Keratinocyte (primary cell): ENCODE measurements at regions not wholly inside any gene's neighbourhood (a gene's known extent, or its start where the extent isn't known, plus 50 kb on each side); places are given as distances from the start of the nearest gene placed in this dataset.

Experiments
- DNase-seq: peaks from one replicate; pipeline ENCODE4 v3.0.0-alpha.2; 2011; ENCODE audit warnings: low read depth, missing footprints, low spot score
- FAIRE-seq: peaks from 2 replicates; lab custom pipeline; 2011; peaks lifted over from hg19 to GRCh38; lab: Jason Lieb, UNC
- H2AFZ ChIP-seq: 2 replicates; pipeline ENCODE4 v1.6.0; 2012; ENCODE audit warnings: low read length, control low read depth, inconsistent platforms; ENCODE audit not compliant: control insufficient read depth
- H3K27ac ChIP-seq: 2 replicates; pipeline ENCODE4 v1.5.1; 2011; ENCODE audit warnings: low read length; ENCODE audit not compliant: control insufficient read depth, insufficient read depth
- H3K27me3 ChIP-seq: 3 replicates; pipeline ENCODE4 v1.6.0; 2011; ENCODE audit warnings: low read length; ENCODE audit not compliant: control insufficient read depth, insufficient read depth; ENCODE audit errors: extremely low read depth
- H3K36me3 ChIP-seq, 2 experiments: 2 replicates in 1 of 2; 3 replicates in 1 of 2; pipeline ENCODE4 v1.5.1; 2011; ENCODE audit warnings: low read length in 2 of 2, mild to moderate bottlenecking in 1 of 2; ENCODE audit not compliant: control insufficient read depth in 2 of 2, insufficient read depth in 2 of 2; ENCODE audit errors: extremely low read depth in 1 of 2
- H3K4me1 ChIP-seq: 3 replicates; pipeline ENCODE4 v1.5.1; 2011; ENCODE audit warnings: low read length; ENCODE audit not compliant: control insufficient read depth, insufficient read depth; ENCODE audit errors: extremely low read depth
- H3K4me2 ChIP-seq: 3 replicates; pipeline ENCODE4 v1.6.0; 2011; ENCODE audit warnings: low read depth, low read length; ENCODE audit not compliant: control insufficient read depth, insufficient read depth; ENCODE audit errors: extremely low read depth
- H3K4me3 ChIP-seq, 3 experiments: fragments of 200-600 bp in 1 of 3; sonication (generic) in 1 of 3; 2 replicates in 2 of 3; 3 replicates in 1 of 3; pipeline ENCODE4 v1.5.1; 2011 to 2016; ENCODE audit warnings: low read length in 3 of 3, mild to moderate bottlenecking in 3 of 3, control low read depth in 2 of 3, inconsistent platforms in 1 of 3, low read depth in 1 of 3, mixed read lengths in 1 of 3, mixed run types in 1 of 3, moderate library complexity in 1 of 3; ENCODE audit not compliant: control insufficient read depth in 2 of 3, insufficient read depth in 2 of 3; ENCODE audit errors: extremely low read depth in 1 of 3
- H3K79me2 ChIP-seq: 2 replicates; pipeline ENCODE4 v1.6.0; 2012; ENCODE audit warnings: low read length; ENCODE audit not compliant: control insufficient read depth, insufficient read depth
- H3K9ac ChIP-seq: 3 replicates; pipeline ENCODE4 v1.6.0; 2011; ENCODE audit warnings: low read length; ENCODE audit not compliant: control insufficient read depth, insufficient read depth; ENCODE audit errors: extremely low read depth
- H3K9me1 ChIP-seq: 3 replicates; pipeline ENCODE4 v1.6.0; 2011; ENCODE audit warnings: low read length; ENCODE audit not compliant: control insufficient read depth, insufficient read depth; ENCODE audit errors: extremely low read depth
- H3K9me3 ChIP-seq: 2 replicates; pipeline ENCODE4 v1.5.1; 2012; ENCODE audit warnings: low read depth, low read length; ENCODE audit not compliant: control insufficient read depth
- H4K20me1 ChIP-seq: 3 replicates; pipeline ENCODE4 v1.6.0; 2011; ENCODE audit warnings: low read length; ENCODE audit not compliant: control insufficient read depth, insufficient read depth; ENCODE audit errors: extremely low read depth
- EZH2 ChIP-seq: IDR thresholded peaks from one replicate; pipeline ENCODE4 v1.6.1; 2012; ENCODE audit warnings: inconsistent platforms, mild to moderate bottlenecking, low read length, moderate library complexity
- dilution Hi-C: fragments of 300-500 bp; cut with MboI; formaldehyde crosslinking; loops from one replicate; pipeline ENCODE4 v1.7.0; 2020; ENCODE audit warnings: low sequenced_read_pairs; ENCODE audit not compliant: extremely low pct_ligation_motif_present
- TF ChIP-seq, protein P1 (sequence below), 3 experiments: IDR thresholded peaks in 1 of 3; conservative IDR thresholded peaks in 1 of 3; optimal IDR thresholded peaks in 1 of 3; 2 replicates in 2 of 3; 3 replicates in 1 of 3; pipeline versions ENCODE3 to v1.5.1; 2011; ENCODE audit warnings: low read length in 3 of 3, mild to moderate bottlenecking in 3 of 3, moderate library complexity in 2 of 3, control low read depth in 1 of 3, inconsistent platforms in 1 of 3; ENCODE audit not compliant: insufficient read depth in 2 of 3; ENCODE audit errors: extremely low read depth in 1 of 3

DNA sequence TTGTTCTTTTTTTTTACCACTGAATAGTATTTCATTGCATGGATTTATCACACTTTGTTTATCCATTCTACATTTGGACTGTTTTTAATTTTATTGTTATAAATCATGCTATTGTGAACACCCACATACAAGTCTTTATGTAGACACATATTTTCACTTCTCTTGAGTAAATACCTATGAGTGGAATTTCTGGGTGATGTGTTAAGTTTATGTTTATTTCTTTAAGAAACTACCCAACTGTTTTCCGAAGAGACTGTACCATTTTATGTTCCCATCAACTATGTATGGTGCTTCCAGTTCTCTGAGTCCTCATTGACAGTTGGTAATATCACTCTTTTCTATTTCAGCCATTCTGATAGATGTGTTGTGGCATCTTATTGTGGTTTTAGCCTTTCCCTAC lies 54.0 kb downstream of the RIN2 start:
- Histone ChIP-seq H3K27me3 (no peaks in the 10 kb centered on the region), H3K36me3 (no peaks in the 10 kb centered on the region), H3K9me1 (no peaks in the 10 kb centered on the region), H3K4me3 (no peak overlapping the region), H3K79me2 (no peaks in the 10 kb centered on the region), H4K20me1 (no peaks in the 10 kb centered on the region), H3K9me3 (no peaks in the 10 kb centered on the region), H3K9ac (no peak overlapping the region), H3K4me2 (no peak overlapping the region), H3K4me1 (peaks cover 36% of the 10 kb centered on the region), H2AFZ (no peak overlapping the region), H3K27ac (no peak overlapping the region)
- DNase-seq (no peak), FAIRE-seq (peak; percentile 39)
- dilution Hi-C loops: no loop called here
- TF ChIP-seq EZH2: no peak
- TF ChIP-seq, protein P1, sequence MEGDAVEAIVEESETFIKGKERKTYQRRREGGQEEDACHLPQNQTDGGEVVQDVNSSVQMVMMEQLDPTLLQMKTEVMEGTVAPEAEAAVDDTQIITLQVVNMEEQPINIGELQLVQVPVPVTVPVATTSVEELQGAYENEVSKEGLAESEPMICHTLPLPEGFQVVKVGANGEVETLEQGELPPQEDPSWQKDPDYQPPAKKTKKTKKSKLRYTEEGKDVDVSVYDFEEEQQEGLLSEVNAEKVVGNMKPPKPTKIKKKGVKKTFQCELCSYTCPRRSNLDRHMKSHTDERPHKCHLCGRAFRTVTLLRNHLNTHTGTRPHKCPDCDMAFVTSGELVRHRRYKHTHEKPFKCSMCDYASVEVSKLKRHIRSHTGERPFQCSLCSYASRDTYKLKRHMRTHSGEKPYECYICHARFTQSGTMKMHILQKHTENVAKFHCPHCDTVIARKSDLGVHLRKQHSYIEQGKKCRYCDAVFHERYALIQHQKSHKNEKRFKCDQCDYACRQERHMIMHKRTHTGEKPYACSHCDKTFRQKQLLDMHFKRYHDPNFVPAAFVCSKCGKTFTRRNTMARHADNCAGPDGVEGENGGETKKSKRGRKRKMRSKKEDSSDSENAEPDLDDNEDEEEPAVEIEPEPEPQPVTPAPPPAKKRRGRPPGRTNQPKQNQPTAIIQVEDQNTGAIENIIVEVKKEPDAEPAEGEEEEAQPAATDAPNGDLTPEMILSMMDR (optimal IDR thresholded peaks at IDR 0.05 in 1 of 3, IDR thresholded peaks at IDR 0.05 in 1 of 3, conservative IDR thresholded peaks at IDR 0.05 in 1 of 3; ENCODE audit: extremely low read depth in 1 of 3, insufficient read depth in 2 of 3, low read length in 3 of 3): no peak

DNA sequence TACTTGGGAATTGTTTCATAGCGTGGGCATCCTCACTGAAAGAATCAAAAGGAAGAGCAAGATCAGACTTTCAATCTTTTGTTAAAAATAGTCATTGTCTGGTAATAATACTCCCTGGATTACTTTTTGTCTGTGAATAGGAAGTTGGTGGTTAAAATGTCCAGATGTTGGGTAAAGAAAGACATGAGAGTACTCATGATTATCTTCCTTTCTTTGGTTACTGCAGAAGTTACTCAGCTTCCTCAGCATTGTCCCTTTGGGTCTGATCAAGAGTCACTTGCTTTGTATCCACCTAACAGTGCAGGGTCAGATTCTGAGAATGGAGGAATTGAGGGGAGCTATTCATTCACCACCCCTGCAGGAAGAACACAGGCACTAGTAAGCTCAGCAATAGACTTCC lies 54.6 kb downstream of the RIN2 start:
- Histone ChIP-seq H3K36me3 (no peaks in the 10 kb centered on the region), H3K27ac (no peak overlapping the region), H3K9ac (no peak overlapping the region), H3K4me1 (peaks cover 37% of the 10 kb centered on the region), H3K79me2 (no peaks in the 10 kb centered on the region), H3K27me3 (no peaks in the 10 kb centered on the region), H3K4me3 (no peak overlapping the region), H3K9me3 (no peaks in the 10 kb centered on the region), H2AFZ (peak overlapping the region; percentile 13), H3K9me1 (no peaks in the 10 kb centered on the region), H3K4me2 (no peak overlapping the region), H4K20me1 (no peaks in the 10 kb centered on the region)
- no peak for TF ChIP-seq EZH2
- TF ChIP-seq, protein P1 (optimal IDR thresholded peaks at IDR 0.05 in 1 of 3, IDR thresholded peaks at IDR 0.05 in 1 of 3, conservative IDR thresholded peaks at IDR 0.05 in 1 of 3; ENCODE audit: extremely low read depth in 1 of 3, insufficient read depth in 2 of 3, low read length in 3 of 3): no peak
- no peak for DNase-seq
- dilution Hi-C loops: no loop called here
- FAIRE-seq: no peak
